ENCODE measurements at regions not wholly inside any gene's neighbourhood (a gene's known extent, or its start where the extent isn't known, plus 50 kb on each side); places are given as distances from the start of the nearest gene placed in this dataset.
"Not testable (repeated sequence)": the region's sequence is repeated elsewhere in the genome, so short reads cannot be mapped to it uniquely, and the experiment has no call there.

DNA sequence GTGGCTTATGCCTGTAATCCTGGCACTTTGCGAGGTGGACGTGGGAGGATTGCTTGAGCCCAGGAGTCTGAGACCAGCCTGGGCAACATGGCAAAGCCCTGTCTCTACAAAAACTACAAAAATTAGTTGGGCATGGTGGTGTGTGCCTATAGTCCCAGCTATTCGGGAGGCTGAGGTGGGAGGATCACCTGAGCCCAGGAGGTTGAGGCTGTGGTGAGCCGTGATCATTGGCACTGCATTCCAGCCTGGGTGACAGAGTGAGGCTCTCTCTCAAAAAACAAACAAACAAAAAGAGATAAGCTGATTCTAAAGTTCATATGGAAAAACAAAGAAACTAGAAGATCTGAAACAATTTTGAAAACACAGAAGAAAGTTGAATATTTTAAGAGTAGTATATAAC lies 136.9 kb downstream of the GPR85 start:
- not testable (repeated sequence) for TF ChIP-seq CTCF, POLR2A, EP300, POLR2AphosphoS5 (IDR thresholded peaks at IDR 0.05)

Measured in stomach (tissue), 4 donors.